GM04504 (cell line): ENCODE measurements at regions not wholly inside any gene's neighbourhood (a gene's known extent, or its start where the extent isn't known, plus 50 kb on each side); places are given as distances from the start of the nearest gene placed in this dataset.

Experiments
- DNase-seq: peaks from one replicate; pipeline ENCODE4 v3.0.0-alpha.2; 2012; ENCODE audit warnings: low read depth

DNA sequence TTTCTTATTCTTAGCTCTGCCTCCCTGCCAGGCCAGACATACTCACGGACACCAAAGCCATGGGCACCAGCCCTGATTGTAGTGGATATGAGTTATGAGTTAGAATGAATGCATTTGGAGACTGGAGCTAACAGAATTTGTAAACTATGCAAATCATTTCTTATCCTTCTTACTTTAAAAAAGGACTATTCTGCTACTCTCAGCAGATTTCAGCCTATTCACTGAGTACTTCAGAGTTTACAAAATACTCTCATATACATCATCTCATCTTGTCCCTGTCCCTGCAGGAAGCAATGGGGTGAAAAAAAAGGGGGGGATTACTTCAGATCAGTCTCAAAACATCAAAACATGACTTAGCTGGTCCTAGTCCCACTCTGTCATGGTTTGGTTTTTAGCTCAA is 541.4 kb upstream of the PLXNA2 start:
- DNase-seq, result no peak

DNA sequence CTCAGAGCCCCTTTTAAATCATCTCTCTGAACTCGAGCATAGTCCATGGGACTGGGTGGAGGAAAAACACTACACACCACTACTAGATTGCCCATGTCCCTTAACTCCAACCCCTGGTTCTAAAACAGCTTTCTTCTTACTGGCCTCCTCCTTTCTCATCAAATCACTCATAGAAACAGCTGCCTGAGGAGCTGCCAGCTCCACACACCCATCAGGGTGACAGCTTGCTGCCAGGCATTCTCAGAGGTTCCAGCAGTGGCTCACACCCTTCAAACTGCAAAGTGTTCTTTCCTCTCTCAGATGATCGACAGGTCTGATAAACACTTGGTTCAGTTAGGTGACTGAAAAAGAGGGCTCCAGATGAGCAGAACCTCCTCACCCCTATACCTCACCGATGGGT is 543.0 kb upstream of the PLXNA2 start:
- no peak for DNase-seq

DNA sequence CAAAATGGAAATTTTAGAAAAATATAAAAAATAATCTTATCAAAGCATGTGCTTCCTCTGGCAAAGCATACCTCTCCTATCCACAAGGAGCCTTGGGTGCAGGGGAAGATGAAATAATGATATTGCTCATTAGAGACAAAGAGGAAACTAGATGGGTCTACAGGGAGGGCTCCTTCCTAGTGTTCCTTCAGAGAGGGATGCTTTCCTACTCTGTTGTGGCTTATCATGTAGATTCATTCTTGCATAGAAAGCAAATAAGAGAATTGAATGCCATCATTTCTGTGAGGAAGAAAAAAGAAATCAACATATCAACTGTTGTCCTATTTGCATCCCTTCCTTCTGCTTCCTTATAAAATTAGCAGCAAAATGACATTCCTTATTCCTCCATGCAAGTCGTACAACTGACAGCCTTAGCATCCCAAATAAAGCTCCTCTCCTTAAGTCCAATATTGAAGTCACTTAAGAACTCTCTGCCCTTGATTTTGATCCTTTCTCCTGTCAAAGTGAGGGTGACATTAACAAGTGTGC is 543.9 kb upstream of the PLXNA2 start:
- DNase-seq, result no peak

DNA sequence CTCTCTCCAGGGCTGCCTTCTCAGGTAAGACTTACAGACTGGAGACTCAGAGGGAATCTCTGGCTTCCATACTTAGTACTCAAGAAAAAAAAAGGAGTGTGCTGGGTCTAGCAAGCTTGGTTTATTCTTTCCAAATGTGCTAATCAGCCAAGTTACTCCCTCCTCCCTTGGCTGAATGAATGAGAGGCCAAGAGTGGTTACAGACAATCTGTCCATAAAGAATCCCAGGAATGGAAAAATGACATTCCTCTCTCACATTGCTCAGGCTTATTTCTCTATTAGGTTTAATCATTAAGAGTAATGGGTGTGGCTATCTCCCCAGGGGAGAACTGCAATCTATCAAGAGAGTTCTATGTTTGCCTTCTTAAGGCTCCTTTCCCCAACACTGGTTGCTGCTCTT is 547.3 kb upstream of the PLXNA2 start:
- DNase-seq, result no peak

DNA sequence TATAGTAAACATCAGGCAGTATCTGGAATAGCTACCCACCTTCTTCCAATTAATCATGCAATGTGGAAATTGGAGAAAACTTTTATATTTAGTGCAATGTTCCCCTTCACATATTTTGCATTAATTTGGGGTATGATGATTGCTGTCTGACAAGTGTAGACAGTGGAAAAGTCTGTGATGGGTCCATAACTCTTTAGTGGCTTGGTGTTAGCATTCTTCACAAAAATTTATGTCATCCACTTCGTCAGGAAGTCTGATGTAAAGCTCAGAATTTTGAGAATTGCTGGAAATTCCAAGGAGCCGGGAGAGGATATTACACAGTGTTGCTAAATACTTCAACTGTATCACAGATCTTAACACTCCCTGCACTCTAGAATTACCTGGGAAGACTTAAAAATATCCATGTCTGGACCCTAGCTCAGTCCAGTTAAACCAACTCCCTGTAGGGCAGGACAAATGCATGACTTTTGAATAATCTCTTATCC is 549.7 kb upstream of the PLXNA2 start:
- DNase-seq, result no peak

DNA sequence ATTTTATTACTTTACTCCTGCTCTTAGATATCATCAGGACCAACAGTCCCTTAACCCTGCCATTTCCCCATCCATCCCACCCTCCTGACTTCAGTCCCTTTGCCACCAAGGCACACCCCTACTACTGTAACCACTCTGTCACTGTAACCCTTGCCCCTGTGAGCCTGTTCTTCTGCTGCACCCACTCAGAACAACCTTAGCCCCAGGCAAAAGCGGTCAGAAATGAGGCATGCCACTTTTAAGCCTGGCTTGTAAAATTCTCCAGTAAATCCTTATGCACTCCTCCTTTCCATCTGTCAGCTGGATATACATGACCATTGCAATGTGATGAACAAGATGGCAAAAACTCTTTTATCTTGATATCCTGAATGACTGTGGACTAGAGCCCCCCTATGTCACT is 555.0 kb upstream of the PLXNA2 start:
- no peak for DNase-seq

DNA sequence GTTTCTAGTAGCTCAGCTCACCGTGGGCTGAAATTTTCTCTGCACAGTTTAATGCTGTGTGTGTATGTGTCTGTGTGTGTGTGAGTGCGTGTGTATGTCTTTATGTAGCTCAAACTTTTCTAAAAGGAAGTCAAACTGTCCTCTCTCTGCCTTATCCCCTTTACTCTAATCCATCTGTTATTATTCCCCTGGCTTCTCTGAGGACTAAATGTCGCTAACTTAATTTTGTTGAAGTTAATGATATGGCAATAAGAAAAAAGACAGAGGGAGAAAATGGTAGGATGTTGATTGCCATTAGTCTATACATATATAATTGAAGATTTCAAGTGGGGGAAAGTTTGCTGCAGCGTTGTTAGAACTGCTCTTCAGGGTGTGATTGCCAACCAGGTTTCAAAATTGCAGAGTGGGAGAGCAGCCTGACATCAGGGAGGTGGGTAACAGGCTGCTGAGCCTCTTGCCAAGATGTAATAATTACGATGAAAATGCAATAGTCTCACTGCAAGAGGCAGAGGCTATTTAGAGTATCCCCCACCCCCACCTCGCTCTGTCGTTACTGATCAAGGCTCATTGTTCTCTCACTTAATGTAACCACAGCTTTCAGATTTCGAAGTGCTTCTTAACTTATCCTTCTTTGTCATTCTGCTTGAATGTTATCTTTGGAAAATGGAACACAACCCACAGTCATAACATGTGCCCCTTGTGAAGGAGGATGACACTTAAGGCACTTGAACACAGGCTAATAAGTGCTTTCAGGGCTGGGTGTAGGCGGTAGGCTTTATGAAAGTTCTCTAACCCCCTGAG is 559.0 kb upstream of the PLXNA2 start:
- DNase-seq, result no peak

DNA sequence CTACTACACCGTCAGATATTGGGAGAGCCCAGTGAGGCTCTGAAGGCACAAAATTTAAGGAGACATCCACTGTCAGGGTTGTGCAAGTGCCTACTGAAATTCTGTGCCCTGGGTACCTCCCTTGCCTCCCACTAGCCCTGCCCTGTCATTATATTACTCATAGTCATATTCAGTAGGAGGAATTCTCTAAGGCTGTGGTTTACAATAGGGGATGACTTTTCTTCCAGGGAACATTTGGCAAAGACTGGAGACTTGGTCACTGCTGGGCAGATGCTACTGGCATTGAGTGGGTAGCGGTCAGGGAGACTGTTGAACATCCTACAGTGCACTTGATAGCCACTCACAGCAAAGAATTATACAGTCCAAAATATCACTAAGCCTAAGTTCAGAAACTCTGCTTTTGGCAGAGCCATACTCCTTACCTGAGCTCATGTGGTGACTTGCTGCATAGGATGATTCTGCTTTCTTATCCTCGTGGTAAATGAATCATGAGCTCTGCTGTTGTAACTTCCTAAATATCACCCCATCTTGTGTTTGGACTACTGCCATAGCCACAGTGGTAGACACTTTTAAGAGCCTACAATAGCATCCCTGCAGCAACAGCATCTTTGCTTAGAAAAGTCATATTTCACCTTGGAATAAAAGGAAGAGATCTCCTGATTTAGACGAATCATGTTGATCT is 563.4 kb upstream of the PLXNA2 start:
- no peak for DNase-seq

DNA sequence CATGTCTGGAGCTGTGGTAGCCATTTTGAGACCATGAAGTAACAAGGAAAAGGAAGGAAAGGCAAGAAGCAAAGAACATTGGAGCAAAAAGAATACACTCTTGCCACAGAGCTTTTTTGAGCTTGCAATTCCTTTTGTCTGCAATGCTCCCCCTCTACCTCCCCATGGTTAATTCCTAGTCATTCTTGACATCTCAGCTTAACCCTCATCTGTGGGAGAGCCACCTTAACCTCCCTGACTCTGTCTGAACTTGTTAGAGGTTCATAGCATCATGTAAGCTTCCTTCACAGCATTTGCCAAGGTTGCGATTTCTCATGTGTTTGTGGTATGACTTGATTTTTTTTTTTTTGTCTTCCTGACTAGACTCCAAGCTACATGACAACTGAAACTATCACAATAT is 564.1 kb upstream of the PLXNA2 start:
- DNase-seq, result no peak

DNA sequence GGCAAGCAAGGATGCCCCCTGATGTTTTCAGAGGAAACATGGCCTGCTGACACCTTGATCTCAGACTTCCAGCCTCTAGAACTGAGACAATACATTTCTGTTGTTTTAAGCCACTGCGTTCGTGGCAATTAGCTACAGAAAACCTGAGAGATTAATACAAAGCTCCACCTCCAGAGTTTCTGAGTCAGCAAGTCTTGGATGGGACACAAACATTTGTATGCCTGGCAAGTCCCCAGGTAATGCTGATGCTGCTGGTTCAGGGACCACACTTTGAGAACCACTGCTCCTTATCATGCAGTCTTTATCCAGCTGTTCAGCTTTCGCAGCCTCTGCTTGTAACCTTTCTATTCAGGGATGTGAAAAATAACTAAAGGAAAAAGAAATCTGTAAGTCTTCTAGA is 565.7 kb upstream of the PLXNA2 start:
- no peak for DNase-seq

DNA sequence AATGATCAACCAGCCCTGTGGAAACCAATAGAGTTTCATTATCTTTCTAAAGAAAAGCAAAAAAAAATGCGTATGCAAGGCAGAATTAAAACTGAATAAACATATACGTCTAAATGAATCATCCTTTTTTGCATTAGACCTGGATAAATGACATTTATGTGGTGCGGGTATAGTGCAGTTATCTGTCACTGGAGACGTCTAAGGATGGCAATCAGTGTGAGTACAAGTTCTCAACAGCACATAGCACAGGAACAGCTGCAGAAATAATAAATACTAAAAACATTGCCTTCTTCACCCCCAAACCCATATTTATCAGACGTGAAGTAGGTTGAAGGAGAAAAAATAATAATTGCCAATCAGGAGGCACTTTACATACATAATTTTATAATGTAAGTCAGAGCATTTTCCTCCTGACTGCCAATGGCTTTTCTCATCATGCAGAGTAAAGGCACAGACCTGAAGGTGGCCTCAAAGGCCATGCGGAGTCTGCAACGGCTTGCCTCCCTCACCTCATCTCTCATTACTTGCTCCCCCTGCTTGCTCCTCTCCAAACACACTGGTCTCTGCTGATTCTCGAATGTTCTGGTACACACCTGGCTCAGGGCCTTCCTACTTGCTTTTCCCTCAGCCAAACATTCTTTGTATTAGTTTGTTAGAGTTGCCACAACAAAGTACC is 574.7 kb upstream of the PLXNA2 start:
- no peak for DNase-seq

DNA sequence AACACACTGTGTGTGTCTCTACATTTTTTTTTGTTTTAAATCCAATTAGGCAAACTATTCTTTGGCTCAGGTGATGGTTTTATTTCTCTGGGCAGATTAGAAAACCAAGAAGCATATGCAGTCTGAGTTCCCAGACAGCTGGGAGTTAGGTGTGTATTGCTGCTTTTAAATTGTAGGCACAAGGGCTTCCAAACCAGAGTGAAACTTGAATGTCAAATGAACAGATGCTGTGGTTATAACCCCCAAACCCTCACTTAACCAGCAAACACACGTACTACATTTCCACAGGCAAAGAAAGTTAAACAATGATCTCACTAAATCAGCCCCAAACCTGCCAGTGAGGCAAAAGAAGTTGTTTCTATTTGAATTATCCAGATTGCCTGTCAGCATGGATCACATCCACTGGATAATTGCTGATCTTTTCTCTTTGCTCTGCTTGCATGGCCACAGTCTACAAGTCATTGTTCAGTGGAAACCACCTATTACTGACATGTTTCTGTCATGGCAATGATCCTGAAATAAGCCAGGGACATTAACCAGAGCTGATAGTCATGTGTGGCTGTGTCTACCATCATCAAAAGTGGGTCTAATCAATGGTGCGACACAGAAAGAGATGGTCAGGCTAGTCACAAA is 576.5 kb upstream of the PLXNA2 start:
- DNase-seq, result no peak

DNA sequence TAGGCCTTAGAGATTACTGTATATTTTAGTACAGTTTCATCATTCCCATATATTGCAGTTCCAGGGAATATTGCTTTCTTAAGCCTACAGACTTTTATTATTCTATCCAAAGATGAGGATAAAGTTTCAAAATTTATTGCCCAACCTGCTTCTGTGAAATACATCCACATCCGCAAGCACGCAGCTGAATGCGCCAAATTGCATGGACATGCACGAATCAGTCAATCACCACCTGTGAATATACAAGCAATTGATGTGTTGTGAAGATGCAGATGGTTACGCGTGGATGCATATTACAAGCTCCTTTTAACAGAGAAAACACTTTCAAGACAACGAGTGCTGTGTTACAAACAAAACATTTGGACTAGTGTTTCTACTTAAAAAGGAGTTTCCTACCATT is 577.8 kb upstream of the PLXNA2 start:
- DNase-seq, result no peak

DNA sequence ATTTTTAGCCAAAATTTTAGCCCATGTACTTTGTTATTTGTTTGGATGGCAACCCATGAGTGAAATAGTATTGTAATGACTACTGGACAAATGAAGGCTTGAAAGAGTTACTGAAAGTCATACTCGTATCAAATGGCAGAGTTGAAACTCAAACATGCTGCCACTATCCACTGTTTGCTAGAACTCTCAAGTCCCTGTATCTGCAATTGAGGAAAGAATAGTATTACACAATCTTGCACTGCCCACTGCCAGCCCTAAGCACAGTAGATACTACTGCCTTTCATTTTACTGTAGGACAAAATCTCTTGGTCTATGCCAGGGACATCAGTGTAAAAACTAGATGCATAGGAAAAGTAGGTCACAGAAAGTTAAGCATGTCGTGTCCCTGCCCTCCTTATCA is 581.1 kb upstream of the PLXNA2 start:
- no peak for DNase-seq

DNA sequence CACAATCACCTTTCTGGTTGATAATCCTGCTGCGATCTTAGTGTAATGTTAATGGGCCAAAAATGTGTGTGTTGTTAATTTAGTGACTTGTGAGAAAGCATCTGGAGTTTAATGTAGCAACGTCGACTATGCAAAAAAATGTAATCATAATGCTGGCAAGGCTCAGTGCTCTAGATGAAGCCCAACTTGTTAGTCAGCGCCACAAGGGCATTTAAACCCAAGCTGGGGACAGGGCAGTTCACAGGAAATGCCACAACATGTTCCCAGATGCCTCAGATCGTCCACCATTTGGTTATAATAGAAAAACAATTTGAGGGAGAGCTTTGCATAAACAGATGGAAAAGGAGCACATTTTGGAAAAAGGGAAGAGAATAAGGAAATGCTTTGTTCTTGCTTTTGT is 585.4 kb upstream of the PLXNA2 start:
- DNase-seq, result peak; percentile 29

DNA sequence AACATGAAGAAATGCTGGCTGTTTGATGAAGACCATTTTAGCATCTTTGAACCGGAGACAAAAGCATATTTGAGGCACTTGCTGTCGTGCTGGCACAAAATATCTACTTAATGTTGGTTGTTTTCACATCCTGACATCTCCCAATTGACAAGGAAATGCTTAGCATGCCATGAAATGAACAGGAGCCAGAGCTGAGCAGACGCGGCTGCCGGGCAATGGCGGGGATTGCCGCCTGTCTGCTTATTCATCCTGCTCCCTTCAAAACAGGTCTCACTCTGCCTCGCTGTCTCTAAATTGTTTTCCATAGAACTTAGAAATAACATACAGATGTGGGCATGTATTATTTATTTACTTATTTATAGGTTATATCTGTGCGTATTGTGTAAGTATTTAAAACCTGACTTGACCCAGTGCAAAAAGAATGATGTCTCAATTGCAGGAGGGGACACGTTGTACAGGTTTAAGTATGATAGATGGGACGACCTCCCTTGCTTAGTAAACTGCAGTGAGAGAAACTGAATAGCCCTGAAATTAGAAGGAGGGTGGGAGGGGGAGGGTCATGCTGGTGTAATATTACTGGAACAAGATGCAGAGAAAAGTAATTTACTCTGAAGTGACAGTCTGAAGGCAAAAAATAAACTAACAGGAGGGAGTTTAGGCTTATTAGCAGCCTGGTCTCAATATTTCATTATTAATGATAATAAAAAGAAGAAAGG is 590.4 kb upstream of the PLXNA2 start:
- peak; percentile 15 for DNase-seq

DNA sequence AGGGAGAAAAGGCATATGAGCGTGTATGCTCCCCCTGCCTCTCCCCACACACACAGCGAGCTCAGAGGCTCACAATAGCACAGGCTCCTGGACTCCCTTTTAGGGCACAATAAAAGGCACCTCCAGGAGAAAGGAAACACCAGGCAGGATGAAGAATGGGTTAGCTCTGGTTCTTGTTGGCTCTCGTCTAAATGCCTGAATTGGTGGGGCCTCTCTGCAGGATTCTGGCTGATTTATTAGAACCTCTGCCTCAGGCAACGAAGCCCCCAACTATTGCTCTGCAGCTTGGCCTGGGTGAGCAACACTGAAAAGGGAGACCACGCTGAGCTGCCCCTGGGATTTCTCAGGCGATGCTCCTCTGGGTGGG is 590.9 kb upstream of the PLXNA2 start:
- no peak for DNase-seq

DNA sequence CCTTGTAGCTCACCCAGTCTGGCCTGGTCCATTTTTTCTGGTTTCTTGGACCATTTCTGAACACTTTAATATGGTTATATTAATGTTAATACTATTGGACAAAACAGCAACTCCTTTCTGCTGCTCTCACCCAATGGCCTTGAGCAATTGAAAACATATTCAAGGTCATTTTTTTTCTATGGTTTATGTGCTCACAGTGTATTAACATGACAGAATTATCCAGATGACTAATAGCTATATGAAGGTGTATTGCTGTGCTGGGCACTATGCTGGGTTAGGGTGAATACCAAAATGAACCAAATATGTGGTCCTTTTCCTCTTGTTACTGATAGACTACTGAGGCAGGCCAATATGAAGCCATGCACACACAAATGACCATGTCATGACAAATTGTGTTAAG is 591.6 kb upstream of the PLXNA2 start:
- DNase-seq, result no peak

DNA sequence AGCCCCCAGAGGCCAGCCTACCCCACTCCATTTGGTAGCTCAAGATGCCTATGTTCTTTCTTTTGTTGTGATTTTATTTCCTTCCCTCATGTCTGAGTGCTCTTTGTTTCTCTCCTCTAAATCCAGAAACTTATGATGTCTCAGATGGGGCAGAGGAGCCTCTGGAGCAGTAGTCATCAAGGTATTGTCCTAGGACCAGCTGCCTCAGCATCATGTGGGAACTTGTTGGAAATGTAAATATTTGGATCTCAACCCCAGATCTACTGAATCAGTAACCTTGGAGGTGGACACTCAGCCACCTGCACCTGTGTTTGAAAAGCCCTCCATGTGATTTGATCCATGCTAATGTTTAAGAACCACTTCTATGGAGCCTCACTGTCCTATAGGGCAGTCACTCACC is 593.1 kb upstream of the PLXNA2 start:
- DNase-seq, result no peak

DNA sequence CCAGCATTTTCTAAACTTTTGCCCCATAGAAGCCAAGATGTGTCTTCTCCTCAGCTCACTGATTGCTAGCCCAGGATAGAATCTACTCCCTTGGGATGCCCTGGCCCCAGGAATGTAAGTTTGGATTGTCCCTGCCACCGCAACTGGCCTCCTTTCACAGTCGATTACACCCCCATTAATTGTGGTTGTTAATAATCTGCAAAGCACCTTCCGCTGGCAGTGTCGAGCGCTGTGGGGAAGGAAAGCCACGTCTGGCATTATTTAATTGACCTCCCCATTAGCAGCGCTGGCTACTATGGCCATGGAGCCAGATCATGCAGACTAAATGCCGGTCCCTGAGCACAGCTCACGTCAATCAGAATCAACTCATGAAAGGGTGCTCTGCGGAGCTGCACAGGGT is 597.3 kb upstream of the PLXNA2 start:
- DNase-seq, result no peak

DNA sequence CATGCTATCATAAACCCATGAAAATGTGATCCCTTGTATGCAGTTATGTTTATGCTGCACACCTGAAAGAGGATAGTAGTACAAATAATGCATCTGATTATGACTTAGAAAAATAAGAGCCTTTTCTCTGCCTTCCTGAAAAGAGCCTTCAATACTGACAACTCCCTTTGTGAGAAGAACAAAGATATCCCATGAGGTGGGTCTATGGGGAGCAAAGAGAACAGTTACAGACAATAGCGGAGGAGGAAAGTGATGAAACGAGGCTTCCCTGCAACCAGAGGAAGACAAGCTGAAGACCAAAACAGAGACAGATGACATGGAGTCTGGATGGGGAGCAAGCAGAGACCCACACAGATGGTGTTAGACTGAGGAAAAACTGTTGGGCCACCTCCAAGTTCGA is 598.3 kb upstream of the PLXNA2 start:
- DNase-seq, result no peak

DNA sequence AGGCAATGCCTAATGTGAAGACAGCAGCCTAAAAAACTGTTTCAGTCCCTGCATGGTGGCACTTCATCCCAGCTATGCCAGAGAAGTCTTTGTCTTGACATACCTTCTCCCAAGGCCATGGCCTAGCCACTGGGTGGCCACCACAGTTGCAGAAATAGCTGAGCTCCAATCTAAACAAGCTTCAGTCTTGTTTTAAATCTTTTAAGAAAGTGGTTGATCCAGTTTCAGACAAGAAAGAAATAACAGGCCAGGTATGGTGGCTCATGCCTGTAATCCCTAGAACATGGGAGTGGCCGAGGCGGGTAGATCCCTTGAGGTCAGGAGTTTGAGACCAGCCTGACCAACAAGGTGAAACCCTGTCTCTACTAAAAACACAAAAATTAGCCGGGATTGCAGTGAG is 600.0 kb upstream of the PLXNA2 start:
- DNase-seq, result no peak
